ENCODE measurements at regions not wholly inside any gene's neighbourhood (a gene's known extent, or its start where the extent isn't known, plus 50 kb on each side); places are given as distances from the start of the nearest gene placed in this dataset.

GRCh38 chr2:116456429-116456828 is 1358.1 kb upstream of the DDX18 start:
- Histone ChIP-seq H4K91ac (replicated peaks; ENCODE audit: insufficient read length, low read length) (no peak overlapping the region), H3K36me3 (ENCODE audit: control insufficient read depth in 2 of 4, insufficient read depth in 4 of 4, low read length in 3 of 4) (no peaks in the 10 kb centered on the region), H3K9ac (replicated peaks in 1 of 4; ENCODE audit: extremely low read depth in 1 of 4, low read depth in 3 of 4, low read length in 3 of 4) (no peak overlapping the region), H3K4me3 (ENCODE audit: extremely low read depth in 1 of 4, insufficient read depth in 2 of 4, low read depth in 3 of 4, low read length in 4 of 4) (no peak overlapping the region), H3K4me1 (replicated peaks in 1 of 4; ENCODE audit: control insufficient read depth in 3 of 4, insufficient read depth in 4 of 4, low read length in 3 of 4) (no peaks in the 10 kb centered on the region), H2BK15ac (ENCODE audit: low read length) (no peak overlapping the region), H2BK120ac (replicated peaks; ENCODE audit: low read depth, low read length) (no peak overlapping the region), H3K14ac (ENCODE audit: insufficient read length) (no peak overlapping the region), H3K23ac (ENCODE audit: insufficient read length) (no peak overlapping the region), H3K56ac (replicated peaks; ENCODE audit: insufficient read length, low read depth, low read length) (no peak overlapping the region), H4K5ac (ENCODE audit: insufficient read length, low read depth, low read length) (no peak overlapping the region), H2BK12ac (ENCODE audit: low read depth, low read length) (no peak overlapping the region), H3K18ac (ENCODE audit: extremely low read depth, low read length) (no peak overlapping the region), H3K4me2 (ENCODE audit: insufficient read depth in 1 of 2, low read depth in 2 of 2, low read length in 2 of 2) (no peak overlapping the region), H3K4ac (replicated peaks; ENCODE audit: insufficient read length, low read depth, low read length) (no peak overlapping the region), H3K27ac (ENCODE audit: low read depth, low read length) (no peak overlapping the region), H4K8ac (ENCODE audit: extremely low read depth, insufficient read depth, low read length) (no peak overlapping the region), H3K79me1 (ENCODE audit: low read depth, low read length) (no peaks in the 10 kb centered on the region), H2BK20ac (ENCODE audit: low read length) (no peak overlapping the region), H2BK5ac (ENCODE audit: low read depth, low read length) (no peak overlapping the region), H2AFZ (ENCODE audit: low read length) (no peak overlapping the region), H3K27me3 (replicated peaks in 1 of 4; ENCODE audit: control insufficient read depth in 3 of 4, extremely low read depth in 1 of 4, insufficient read depth in 3 of 4, low read length in 3 of 4) (no peaks in the 10 kb centered on the region), H3K9me3 (ENCODE audit: insufficient read depth in 2 of 2, low read depth in 1 of 2, low read length in 1 of 2) (peaks cover 0 to 4% of the 10 kb centered on the region in 2 experiments; a peak in 1 of 4 replicates), H3K79me2 (ENCODE audit: control insufficient read depth in 1 of 2, insufficient read depth in 2 of 2, low read length in 2 of 2) (no peaks in the 10 kb centered on the region), H2AK5ac (ENCODE audit: low read depth, low read length) (no peak overlapping the region), H3K23me2 (ENCODE audit: low read depth, low read length) (no peaks in the 10 kb centered on the region), H4K20me1 (replicated peaks in 1 of 2; ENCODE audit: control insufficient read depth in 1 of 2, insufficient read depth in 2 of 2, low read length in 2 of 2) (no peaks in the 10 kb centered on the region)
- CTCF ChIA-PET (ENCODE audit: partially characterized antibody): interaction anchor here (0.5 to 1.5 kb wide), 4 partner anchors 36 to 1158 kb away, joined by 3 read pairs; no protein-coding TSS in a partner anchor
- FAIRE-seq (no peak), DNase-seq (ENCODE audit: low read depth in 1 of 2, low spot score in 2 of 2) (peak in 1 of 2 experiments; percentile 47)
- peak; percentile 42 to 49 for TF ChIP-seq RAD21 (IDR thresholded peaks at IDR 0.05 in 1 of 2, conservative IDR thresholded peaks at IDR 0.05 in 1 of 2; ENCODE audit: low read depth in 2 of 2, low read length in 2 of 2)
- TF ChIP-seq CTCF (IDR thresholded peaks at IDR 0.05; ENCODE audit: control extremely low read depth in 1 of 3, insufficient read depth in 1 of 3, low read depth in 1 of 3, low read length in 3 of 3): peak; percentile 27 to 59 (median 34)
- TF ChIP-seq SP4 (IDR thresholded peaks at IDR 0.05; ENCODE audit: low read length): no peak
- POLR2A ChIA-PET (ENCODE audit: partially characterized antibody): no interaction called here
- WGBS, 2 experiments (ENCODE audit: extremely low coverage in 1 of 2, insufficient coverage in 1 of 2, insufficient read length in 1 of 2, insufficient replicate concordance in 2 of 2, low coverage in 1 of 2, low lambda C conversion rate in 2 of 2, missing lambda C conversion rate in 1 of 2): 81% methylated on average over 4 of the region's 4 CpGs; no CpG with 5 or more reads in 1 of the 2 experiments

Measured in H1 (cell line).